Smooth muscle cell (in vitro differentiated cells): ENCODE measurements at regions not wholly inside any gene's neighbourhood (a gene's known extent, or its start where the extent isn't known, plus 50 kb on each side); places are given as distances from the start of the nearest gene placed in this dataset.

Experiments
- DNase-seq: peaks from one replicate; lab custom pipeline; 2025; ENCODE audit not compliant: unreplicated experiment; lab: John Stamatoyannopoulos, UW
- H2AFZ ChIP-seq: fragments of 200-600 bp; sonication (generic); 2 replicates; pipeline ENCODE4 v1.6.0; 2016; ENCODE audit warnings: antibody characterized with exemption, low read depth, mild to moderate bottlenecking
- H3F3A ChIP-seq: fragments of 200-600 bp; sonication (generic); 2 replicates; pipeline ENCODE4 v1.6.0; 2017; ENCODE audit warnings: antibody characterized with exemption, low read depth
- H3K27ac ChIP-seq: fragments of 200-600 bp; sonication (generic); 2 replicates; pipeline ENCODE4 v1.5.1; 2016; ENCODE audit warnings: low read depth, mild to moderate bottlenecking
- H3K27me3 ChIP-seq: fragments of 200-600 bp; sonication (generic); 2 replicates; pipeline ENCODE4 v1.6.1; 2016; ENCODE audit warnings: low read depth, mild to moderate bottlenecking
- H3K36me3 ChIP-seq: fragments of 200-600 bp; sonication (generic); 2 replicates; pipeline ENCODE4 v1.5.1; 2016; ENCODE audit warnings: low read depth
- H3K4me1 ChIP-seq: fragments of 200-600 bp; sonication (generic); 2 replicates; pipeline ENCODE4 v1.5.1; 2016; ENCODE audit warnings: low read depth
- H3K4me2 ChIP-seq: fragments of 200-600 bp; sonication (generic); 2 replicates; pipeline ENCODE4 v1.6.0; 2016; ENCODE audit warnings: mild to moderate bottlenecking
- H3K4me3 ChIP-seq: fragments of 200-600 bp; sonication (generic); 2 replicates; pipeline ENCODE4 v1.5.1; 2016; ENCODE audit warnings: mild to moderate bottlenecking
- H3K79me2 ChIP-seq: fragments of 200-600 bp; sonication (generic); 2 replicates; pipeline ENCODE4 v1.6.0; 2016; ENCODE audit warnings: low read depth, mild to moderate bottlenecking
- H3K9ac ChIP-seq: fragments of 200-600 bp; sonication (generic); 2 replicates; pipeline ENCODE4 v1.6.0; 2016; ENCODE audit warnings: low read depth
- H3K9me3 ChIP-seq: fragments of 200-600 bp; sonication (generic); replicated peaks from 2 replicates; pipeline ENCODE4 v1.5.1; 2016; ENCODE audit warnings: low read depth
- H4K20me1 ChIP-seq: fragments of 200-600 bp; sonication (generic); 2 replicates; pipeline ENCODE4 v1.6.0; 2016; ENCODE audit warnings: low read depth
- CTCF ChIP-seq: fragments of 200-600 bp; sonication (generic); IDR thresholded peaks from 2 replicates; pipeline ENCODE4 v1.5.1; 2017; ENCODE audit warnings: borderline replicate concordance, mild to moderate bottlenecking, antibody characterized with exemption; ENCODE audit not compliant: insufficient read depth, poor library complexity, severe bottlenecking
- WGBS: methylation state at CpG from one replicate; pipeline ENCODE4 v1.1.7; 2016; ENCODE audit warnings: low lambda C conversion rate; 5-methylcytosine and 5-hydroxymethylcytosine counted together

GRCh38 chr11:122280870-122281269 lies 164.9 kb upstream of the BLID start:
- Histone ChIP-seq H3K27me3 (no peaks in the 10 kb centered on the region), H3K9me3 (no peaks in the 10 kb centered on the region), H3F3A (no peaks in the 10 kb centered on the region), H3K4me3 (no peak overlapping the region), H3K27ac (no peak overlapping the region), H2AFZ (no peak overlapping the region), H4K20me1 (no peaks in the 10 kb centered on the region), H3K4me2 (no peak overlapping the region), H3K9ac (no peak overlapping the region), H3K4me1 (no peaks in the 10 kb centered on the region), H3K79me2 (no peaks in the 10 kb centered on the region), H3K36me3 (no peaks in the 10 kb centered on the region)
- TF ChIP-seq CTCF: no peak
- DNase-seq: no peak
- 89% methylated on average over 5 of the region's 5 CpGs for WGBS

DNA sequence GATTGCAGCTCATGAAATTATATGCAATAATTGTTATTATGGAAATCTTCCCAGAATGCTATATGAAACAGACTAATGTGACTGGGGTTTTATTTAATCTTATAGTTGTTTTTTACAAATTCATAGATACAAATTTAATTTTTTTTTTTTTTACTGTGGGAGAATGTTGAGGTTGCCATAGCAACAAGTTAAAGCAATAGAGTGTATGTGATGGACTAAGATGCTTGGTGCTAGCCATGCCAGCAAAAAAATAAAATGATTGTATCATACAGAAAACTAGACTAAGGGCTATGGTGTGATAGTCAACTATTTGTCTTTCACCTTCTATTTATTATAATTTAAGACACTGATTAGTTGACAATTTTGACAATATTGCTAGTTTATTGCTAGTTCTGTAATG lies 163.2 kb upstream of the BLID start:
- H3K9ac ChIP-seq: no peak overlapping the region
- H3K4me2 ChIP-seq: no peak overlapping the region
- no peak overlapping the region for H3K27ac ChIP-seq
- no peak for TF ChIP-seq CTCF
- no peaks in the 10 kb centered on the region for H3F3A ChIP-seq
- no peaks in the 10 kb centered on the region for H3K9me3 ChIP-seq
- H3K4me1 ChIP-seq: no peaks in the 10 kb centered on the region
- H3K4me3 ChIP-seq: no peak overlapping the region
- H2AFZ ChIP-seq: no peak overlapping the region
- no peaks in the 10 kb centered on the region for H4K20me1 ChIP-seq
- no peaks in the 10 kb centered on the region for H3K36me3 ChIP-seq
- no peak for DNase-seq
- H3K79me2 ChIP-seq: no peaks in the 10 kb centered on the region
- H3K27me3 ChIP-seq: no peaks in the 10 kb centered on the region

DNA sequence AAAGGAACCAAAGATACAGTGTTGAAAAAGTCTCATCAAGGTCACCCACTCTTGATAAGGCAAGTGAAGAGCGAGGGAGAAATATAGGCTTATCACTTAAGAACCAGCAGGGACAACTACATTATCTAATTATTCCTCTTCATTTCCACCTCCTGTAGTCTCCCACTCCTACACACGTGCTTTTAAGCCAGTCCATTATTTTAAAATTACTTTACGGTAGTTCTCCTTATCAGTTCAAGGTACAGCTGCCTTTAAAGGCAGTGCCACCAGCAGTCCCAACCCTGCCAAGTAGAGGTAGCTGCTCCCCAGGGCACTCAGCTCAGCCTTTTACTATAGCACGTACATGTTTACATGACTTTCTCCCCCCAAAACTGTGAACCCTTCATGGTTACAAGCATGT lies 161.5 kb upstream of the BLID start:
- Histone ChIP-seq H3K9me3 (no peaks in the 10 kb centered on the region), H3K9ac (no peak overlapping the region), H3F3A (no peaks in the 10 kb centered on the region), H3K79me2 (no peaks in the 10 kb centered on the region), H3K4me1 (no peaks in the 10 kb centered on the region), H3K4me2 (no peak overlapping the region), H3K4me3 (no peak overlapping the region), H4K20me1 (no peaks in the 10 kb centered on the region), H2AFZ (no peak overlapping the region), H3K27me3 (no peaks in the 10 kb centered on the region), H3K27ac (no peak overlapping the region), H3K36me3 (no peaks in the 10 kb centered on the region)
- no peak for TF ChIP-seq CTCF
- WGBS: 80% methylated on average over 4 of the region's 4 CpGs
- DNase-seq: no peak

- no peak for TF ChIP-seq CTCF
- no peak overlapping the region for H3K4me3 ChIP-seq
- H3K9me3 ChIP-seq: no peaks in the 10 kb centered on the region
- no peak overlapping the region for H2AFZ ChIP-seq
- no peak overlapping the region for H3K9ac ChIP-seq
- H3K4me2 ChIP-seq: no peak overlapping the region
- no peaks in the 10 kb centered on the region for H3K79me2 ChIP-seq
- no peaks in the 10 kb centered on the region for H3K4me1 ChIP-seq
- no peak overlapping the region for H3K27ac ChIP-seq
- 93% methylated on average over 1 of the region's 1 CpG for WGBS
- no peaks in the 10 kb centered on the region for H3K27me3 ChIP-seq
- no peaks in the 10 kb centered on the region for H3K36me3 ChIP-seq
- H3F3A ChIP-seq: no peaks in the 10 kb centered on the region
- H4K20me1 ChIP-seq: no peaks in the 10 kb centered on the region
- no peak for DNase-seq
Measured at GRCh38 chr11:122276221-122276620, 160.2 kb upstream of the BLID start.
